A549 (cell line): ENCODE measurements at regions not wholly inside any gene's neighbourhood (a gene's known extent, or its start where the extent isn't known, plus 50 kb on each side); places are given as distances from the start of the nearest gene placed in this dataset.
"Not testable (repeated sequence)": the region's sequence is repeated elsewhere in the genome, so short reads cannot be mapped to it uniquely, and the experiment has no call there.

Experiments
- ATAC-seq, 2 experiments: fragments of 200-7000 bp in 1 of 2; fragments of >200 bp in 1 of 2; cut with Nextera tagmentation in 1 of 2; cut with Tn5 transposase in 1 of 2; 3 replicates each; pipeline versions ENCODE4 v1.8.0 to v1.9.1; 2018 to 2020; ENCODE audit warnings: mild to moderate bottlenecking in 1 of 2, moderate library complexity in 1 of 2
- CTCF ChIA-PET: fragments of 300-600 bp; sonication (Branson Sonifier 250); formaldehyde crosslinking; extraction: SDS; loops from one replicate; lab custom pipeline; 2021; ENCODE audit warnings: antibody characterized with exemption, inconsistent platforms; lab: Yijun Ruan, JAX
- POLR2A ChIA-PET: fragments of 350-600 bp; formaldehyde crosslinking; extraction: SDS; loops from one replicate; lab custom pipeline; 2021; ENCODE audit warnings: antibody characterized with exemption, inconsistent platforms; lab: Yijun Ruan, JAX
- DNase-seq, 2 experiments: peaks; one replicate each; pipeline versions ENCODE4 v3.0.0 to v3.0.0-alpha.2; 2011 to 2016; ENCODE audit warnings: low read depth in 1 of 2, low spot score in 1 of 2
- FAIRE-seq: peaks from 2 replicates; lab custom pipeline; 2011; peaks lifted over from hg19 to GRCh38; lab: Jason Lieb, UNC
- H3K27ac ChIP-seq, 2 experiments: fragments of >200 bp; sonication (Bioruptor Twin); formaldehyde crosslinking; 3 replicates each; pipeline ENCODE4 v1.5.1; 2016 to 2017
- H3K4me1 ChIP-seq: fragments of >200 bp; sonication (Bioruptor Twin); formaldehyde crosslinking; 3 replicates; pipeline ENCODE4 v1.6.1; 2016
- H3K4me2 ChIP-seq: fragments of >200 bp; sonication (Bioruptor Twin); formaldehyde crosslinking; 3 replicates; pipeline ENCODE4 v1.6.1; 2016
- H3K4me3 ChIP-seq: fragments of >200 bp; sonication (Bioruptor Twin); formaldehyde crosslinking; 3 replicates; pipeline ENCODE4 v1.5.1; 2016
- H3K9me3 ChIP-seq: fragments of >200 bp; sonication (Bioruptor Twin); formaldehyde crosslinking; 3 replicates; pipeline ENCODE4 v1.6.1; 2016
- BCL3 ChIP-seq: fragments of >200 bp; sonication (Bioruptor Twin); formaldehyde crosslinking; IDR thresholded peaks from 3 replicates; pipeline ENCODE4 v1.6.1; 2016
- CBX8 ChIP-seq: fragments of 200-600 bp; sonication (generic); IDR thresholded peaks from 2 replicates; pipeline ENCODE4 v1.6.1; 2016
- CTCF ChIP-seq: fragments of >200 bp; sonication (Bioruptor Twin); formaldehyde crosslinking; IDR thresholded peaks from 3 replicates; pipeline ENCODE4 v1.5.1; 2016
- E2F6 ChIP-seq: IDR thresholded peaks from 2 replicates; pipeline ENCODE4 v1.6.1; 2012; ENCODE audit warnings: low read depth, borderline replicate concordance
- EHF ChIP-seq: fragments of 250-450 bp; sonication (Bioruptor Pico); IDR thresholded peaks from 2 replicates; pipeline ENCODE4 v1.5.0; 2020; ENCODE audit warnings: mild to moderate bottlenecking
- ESRRA ChIP-seq: fragments of 150-350 bp; IDR thresholded peaks from 2 replicates; pipeline ENCODE4 v1.6.1; 2014; ENCODE audit warnings: mild to moderate bottlenecking, low read length, borderline replicate concordance
- GATA3 ChIP-seq: IDR thresholded peaks from 2 replicates; pipeline ENCODE4 v1.6.1; 2012; ENCODE audit warnings: borderline replicate concordance
- JUN ChIP-seq, 2 experiments: fragments of >200 bp; sonication (Bioruptor Twin); formaldehyde crosslinking; IDR thresholded peaks; 2 replicates in 1 of 2; 3 replicates in 1 of 2; pipeline ENCODE4 v1.6.1; 2016 to 2017
- KDM1A ChIP-seq: fragments of 200-600 bp; sonication (generic); IDR thresholded peaks from 2 replicates; pipeline ENCODE4 v1.6.1; 2016; ENCODE audit warnings: low read depth, mild to moderate bottlenecking
- MYC ChIP-seq: IDR thresholded peaks from 2 replicates; pipeline ENCODE4 v1.6.1; 2012; ENCODE audit warnings: mild to moderate bottlenecking, inconsistent platforms, low read length, improper control_type of control experiment, borderline replicate concordance
- NFE2L2 ChIP-seq: fragments of 150-350 bp; conservative IDR thresholded peaks from 2 replicates; pipeline ENCODE4 v1.6.1; 2014; ENCODE audit warnings: low read length
- NPAS2 ChIP-seq: fragments of 250-450 bp; sonication (Bioruptor Pico); IDR thresholded peaks from 2 replicates; pipeline ENCODE4 v1.8.0; 2022; ENCODE audit warnings: mild to moderate bottlenecking, moderate library complexity, borderline replicate concordance
- PBX3 ChIP-seq: IDR thresholded peaks from 2 replicates; pipeline ENCODE4 v1.6.1; 2012
- POLR2AphosphoS2 ChIP-seq: conservative IDR thresholded peaks from 2 replicates; pipeline ENCODE4 v1.6.1; 2012; ENCODE audit warnings: low read length, improper control_type of control experiment, inconsistent platforms
- RAD21 ChIP-seq, 2 experiments: fragments of >200 bp in 1 of 2; sonication (Bioruptor Twin) in 1 of 2; formaldehyde crosslinking in 1 of 2; IDR thresholded peaks in 1 of 2; conservative IDR thresholded peaks in 1 of 2; 2 replicates in 1 of 2; 3 replicates in 1 of 2; pipeline ENCODE4 v1.6.1; 2012 to 2018; ENCODE audit warnings: inconsistent platforms in 1 of 2
- RARB ChIP-seq: fragments of 250-450 bp; sonication (Bioruptor Pico); IDR thresholded peaks from 2 replicates; pipeline ENCODE4 v1.8.0; 2021; ENCODE audit warnings: mild to moderate bottlenecking, moderate library complexity
- RCOR1 ChIP-seq: fragments of 150-350 bp; IDR thresholded peaks from 2 replicates; pipeline ENCODE4 v1.6.1; 2014; ENCODE audit warnings: antibody characterized with exemption, low read length, low read depth
- REST ChIP-seq: fragments of 200-600 bp; sonication (generic); IDR thresholded peaks from 2 replicates; pipeline ENCODE4 v1.6.1; 2016; ENCODE audit warnings: antibody characterized with exemption, mild to moderate bottlenecking, moderate library complexity
- RNF2 ChIP-seq: fragments of 200-600 bp; sonication (generic); IDR thresholded peaks from 2 replicates; pipeline ENCODE4 v1.6.1; 2016; ENCODE audit warnings: low read depth, mild to moderate bottlenecking, antibody characterized with exemption, moderate library complexity, borderline replicate concordance
- SMC3 ChIP-seq: fragments of >200 bp; sonication (Bioruptor Twin); formaldehyde crosslinking; IDR thresholded peaks from 3 replicates; pipeline ENCODE4 v1.6.1; 2018; ENCODE audit warnings: inconsistent platforms
- USF2 ChIP-seq: fragments of 450-650 bp; IDR thresholded peaks from 2 replicates; pipeline ENCODE4 v1.6.1; 2014; ENCODE audit warnings: antibody characterized with exemption
- ZC3H11A ChIP-seq: fragments of 450-650 bp; IDR thresholded peaks from 2 replicates; pipeline ENCODE4 v1.6.1; 2014; ENCODE audit warnings: antibody characterized with exemption, mild to moderate bottlenecking
- ZFP36 ChIP-seq: fragments of 450-650 bp; IDR thresholded peaks from 2 replicates; pipeline ENCODE4 v1.6.1; 2014; ENCODE audit warnings: borderline replicate concordance; ENCODE audit not compliant: partially characterized antibody
- ZSCAN20 ChIP-seq: fragments of 250-450 bp; sonication (Bioruptor Pico); IDR thresholded peaks from 2 replicates; pipeline ENCODE4 v1.8.0; 2022; ENCODE audit warnings: mild to moderate bottlenecking, moderate library complexity
- WGBS: methylation state at CpG from one replicate; pipeline ENCODE4 v1.1.6; 2017; ENCODE audit errors: missing lambda C conversion rate; 5-methylcytosine and 5-hydroxymethylcytosine counted together

GRCh38 chr6:3970097-3970496 lies 108.8 kb downstream of the FAM217A start (continued):
- TF ChIP-seq PBX3 (no peak), REST (no peak), JUN (IDR thresholded peaks at IDR 0.05) (no peak), NPAS2 (CRISPR knock-in tag) (no peak)

GRCh38 chr6:3973152-3973551 lies 105.8 kb downstream of the FAM217A start:
- H3K4me1 ChIP-seq, FAIRE-seq, H3K27ac ChIP-seq, H3K4me3 ChIP-seq, H3K4me2 ChIP-seq, DNase-seq, POLR2A ChIA-PET, H3K9me3 ChIP-seq, ATAC-seq: not testable (repeated sequence)
- CTCF ChIA-PET: interaction anchor here (0.8 to 1.5 kb wide), 3 partner anchors 40 to 225 kb away, joined by 3 to 4 read pairs (median 3); partner anchors contain the start of gene FAM50B
- 83% methylated on average over 3 of the region's 3 CpGs for WGBS

GRCh38 chr6:3977875-3978711 lies 100.8 kb downstream of the FAM217A start:
- POLR2A ChIA-PET: interaction anchor here (0.9 to 1.2 kb wide), 4 partner anchors 40 to 129 kb away, joined by 3 to 4 read pairs (median 4); partner anchors contain the start of gene FAM50B
- CTCF ChIA-PET: interaction anchor here (0.6 to 5.4 kb wide), 52 partner anchors 9 to 695 kb away, joined by 3 to 96 read pairs (median 5); partner anchors contain the start of gene FAM50B
- ATAC-seq (peak; percentile 97 to 99), DNase-seq (peak; percentile 34 to 86), FAIRE-seq (no peak)
- peaks cover 9% of the 10 kb centered on the region; the same call in 2 of the 3 replicates for H3K4me1 ChIP-seq
- H3K9me3 ChIP-seq: no peaks in the 10 kb centered on the region
- no peak overlapping the region for H3K4me3 ChIP-seq
- peak overlapping the region; percentile 36 for H3K4me2 ChIP-seq
- no peak overlapping the region for H3K27ac ChIP-seq
- WGBS: 41% methylated on average over 16 of the region's 16 CpGs
- no peak for TF ChIP-seq ZSCAN20 (CRISPR knock-in tag)
- no peak for TF ChIP-seq MYC
- no peak for TF ChIP-seq EHF (CRISPR knock-in tag)
- TF ChIP-seq CTCF: peak; percentile 73
- TF ChIP-seq E2F6: no peak
- TF ChIP-seq ESRRA: no peak
- TF ChIP-seq GATA3: peak; percentile 24; the same call in 1 of the 2 replicates
- TF ChIP-seq RAD21 (conservative IDR thresholded peaks at IDR 0.05 in 1 of 2, IDR thresholded peaks at IDR 0.05 in 1 of 2): peak; percentile 69 to 76
- no peak for TF ChIP-seq NFE2L2
- TF ChIP-seq KDM1A: no peak
- no peak for TF ChIP-seq RNF2
- TF ChIP-seq ZC3H11A: no peak
- TF ChIP-seq SMC3: peak; percentile 80
- no peak for TF ChIP-seq CBX8
- peak; percentile 68 for TF ChIP-seq ZFP36
- TF ChIP-seq POLR2AphosphoS2: no peak
- TF ChIP-seq USF2: no peak
- TF ChIP-seq RARB (CRISPR knock-in tag): no peak
- no peak for TF ChIP-seq BCL3
- no peak for TF ChIP-seq RCOR1
